Bronchial epithelial cell (primary cell): ENCODE measurements at regions not wholly inside any gene's neighbourhood (a gene's known extent, or its start where the extent isn't known, plus 50 kb on each side); places are given as distances from the start of the nearest gene placed in this dataset.

Experiments used
- DNase-seq: peaks from one replicate; pipeline ENCODE4 v3.0.0-alpha.2; 2010; ENCODE audit warnings: low read depth
- FAIRE-seq: peaks from 2 replicates; lab custom pipeline; 2011; peaks lifted over from hg19 to GRCh38; lab: Jason Lieb, UNC
- H3K27me3 ChIP-seq: 2 replicates; pipeline ENCODE4 v1.5.1; 2011; ENCODE audit warnings: low read length; ENCODE audit not compliant: control insufficient read depth, insufficient read depth
- H3K36me3 ChIP-seq: 2 replicates; pipeline ENCODE4 v1.5.1; 2011; ENCODE audit warnings: low read length; ENCODE audit not compliant: control insufficient read depth, insufficient read depth
- H3K4me3 ChIP-seq: 2 replicates; pipeline ENCODE4 v1.5.1; 2011; ENCODE audit warnings: mild to moderate bottlenecking, low read depth, low read length, control low read depth
- TF ChIP-seq, protein P1 (sequence below): IDR thresholded peaks from 2 replicates; pipeline ENCODE4 v1.5.1; 2011; ENCODE audit warnings: mild to moderate bottlenecking, moderate library complexity, low read length, control low read depth, inconsistent platforms; ENCODE audit not compliant: insufficient read depth, severe bottlenecking

DNA sequence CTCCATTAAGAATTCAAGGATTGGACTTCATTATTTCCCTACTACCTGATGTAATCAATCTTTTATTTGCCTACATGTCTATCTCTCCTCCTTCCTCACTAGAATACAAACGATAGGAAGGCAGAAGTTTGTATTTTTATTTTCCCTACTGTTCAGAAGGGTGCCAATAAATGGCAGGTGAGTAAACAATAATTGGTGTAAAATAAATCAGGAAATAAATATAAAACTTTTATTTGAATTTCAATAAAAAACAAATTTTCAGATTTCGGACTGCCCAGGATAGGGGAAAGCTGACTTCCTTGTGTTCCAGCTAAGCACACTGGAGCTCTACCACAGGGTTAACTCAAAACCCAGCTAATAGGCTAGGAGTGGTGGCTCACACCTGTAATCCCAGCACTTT, 636.3 kb upstream of the BCHE start:
- H3K27me3 ChIP-seq, result no peaks in the 10 kb centered on the region
- no peaks in the 10 kb centered on the region for H3K36me3 ChIP-seq
- DNase-seq (no peak), FAIRE-seq (no peak)
- TF ChIP-seq, protein P1, sequence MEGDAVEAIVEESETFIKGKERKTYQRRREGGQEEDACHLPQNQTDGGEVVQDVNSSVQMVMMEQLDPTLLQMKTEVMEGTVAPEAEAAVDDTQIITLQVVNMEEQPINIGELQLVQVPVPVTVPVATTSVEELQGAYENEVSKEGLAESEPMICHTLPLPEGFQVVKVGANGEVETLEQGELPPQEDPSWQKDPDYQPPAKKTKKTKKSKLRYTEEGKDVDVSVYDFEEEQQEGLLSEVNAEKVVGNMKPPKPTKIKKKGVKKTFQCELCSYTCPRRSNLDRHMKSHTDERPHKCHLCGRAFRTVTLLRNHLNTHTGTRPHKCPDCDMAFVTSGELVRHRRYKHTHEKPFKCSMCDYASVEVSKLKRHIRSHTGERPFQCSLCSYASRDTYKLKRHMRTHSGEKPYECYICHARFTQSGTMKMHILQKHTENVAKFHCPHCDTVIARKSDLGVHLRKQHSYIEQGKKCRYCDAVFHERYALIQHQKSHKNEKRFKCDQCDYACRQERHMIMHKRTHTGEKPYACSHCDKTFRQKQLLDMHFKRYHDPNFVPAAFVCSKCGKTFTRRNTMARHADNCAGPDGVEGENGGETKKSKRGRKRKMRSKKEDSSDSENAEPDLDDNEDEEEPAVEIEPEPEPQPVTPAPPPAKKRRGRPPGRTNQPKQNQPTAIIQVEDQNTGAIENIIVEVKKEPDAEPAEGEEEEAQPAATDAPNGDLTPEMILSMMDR, result no peak
- no peak overlapping the region for H3K4me3 ChIP-seq

DNA sequence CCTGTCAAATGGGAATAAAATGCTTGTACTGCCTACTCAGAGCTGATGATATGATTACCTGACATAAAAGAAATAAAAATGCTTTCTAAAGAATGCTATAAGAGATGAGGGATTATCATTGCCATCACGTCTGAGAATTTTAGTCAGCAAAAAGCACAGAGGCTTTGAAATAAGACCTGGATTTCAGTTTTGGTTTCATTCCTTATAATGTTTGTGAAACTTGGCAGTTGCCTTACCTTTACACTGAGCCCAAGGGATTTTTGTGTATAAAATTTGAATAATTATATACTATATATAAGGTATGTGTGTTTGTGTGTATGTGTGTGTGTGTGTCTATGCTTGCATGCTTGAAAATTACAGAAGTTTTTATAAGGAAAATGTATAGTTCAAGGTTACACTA, 634.8 kb upstream of the BCHE start:
- DNase-seq (no peak), FAIRE-seq (no peak)
- Histone ChIP-seq H3K4me3 (no peak overlapping the region), H3K27me3 (no peaks in the 10 kb centered on the region), H3K36me3 (no peaks in the 10 kb centered on the region)
- TF ChIP-seq, protein P1, result no peak

DNA sequence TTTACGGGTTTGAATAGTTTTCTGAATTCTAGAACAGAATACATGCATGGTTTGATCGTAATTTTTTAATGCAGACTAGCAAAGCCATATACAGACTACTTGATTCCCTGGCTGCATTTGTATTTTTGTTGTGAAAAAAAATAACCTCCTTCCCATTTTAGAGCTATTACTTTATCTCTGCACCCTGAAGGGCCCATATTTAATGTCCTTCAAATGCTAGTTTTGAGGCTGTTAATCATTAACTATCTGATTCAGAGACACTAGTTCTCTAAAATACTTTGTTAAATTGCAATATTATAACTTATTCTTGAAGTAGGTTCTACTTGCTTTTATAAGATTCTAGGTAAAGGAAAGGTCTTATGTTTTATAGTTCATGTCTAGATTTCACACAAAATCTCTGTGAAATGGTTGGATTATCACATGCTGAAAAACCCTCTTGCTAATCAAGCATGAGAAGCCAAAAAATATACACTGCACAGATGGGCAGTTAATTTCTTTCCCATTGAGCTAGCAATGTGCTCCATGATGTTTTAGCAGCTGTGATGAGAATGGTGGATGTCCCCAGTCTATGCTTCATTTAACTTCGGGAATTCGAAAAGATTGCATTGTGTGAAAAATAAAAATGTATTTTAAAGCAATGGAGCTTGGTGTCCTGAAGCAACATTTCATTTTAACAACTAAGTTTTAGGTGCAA, 634.0 kb upstream of the BCHE start:
- TF ChIP-seq, protein P1, result no peak
- FAIRE-seq (no peak), DNase-seq (no peak)
- Histone ChIP-seq H3K36me3 (no peaks in the 10 kb centered on the region), H3K27me3 (no peaks in the 10 kb centered on the region), H3K4me3 (no peak overlapping the region)

DNA sequence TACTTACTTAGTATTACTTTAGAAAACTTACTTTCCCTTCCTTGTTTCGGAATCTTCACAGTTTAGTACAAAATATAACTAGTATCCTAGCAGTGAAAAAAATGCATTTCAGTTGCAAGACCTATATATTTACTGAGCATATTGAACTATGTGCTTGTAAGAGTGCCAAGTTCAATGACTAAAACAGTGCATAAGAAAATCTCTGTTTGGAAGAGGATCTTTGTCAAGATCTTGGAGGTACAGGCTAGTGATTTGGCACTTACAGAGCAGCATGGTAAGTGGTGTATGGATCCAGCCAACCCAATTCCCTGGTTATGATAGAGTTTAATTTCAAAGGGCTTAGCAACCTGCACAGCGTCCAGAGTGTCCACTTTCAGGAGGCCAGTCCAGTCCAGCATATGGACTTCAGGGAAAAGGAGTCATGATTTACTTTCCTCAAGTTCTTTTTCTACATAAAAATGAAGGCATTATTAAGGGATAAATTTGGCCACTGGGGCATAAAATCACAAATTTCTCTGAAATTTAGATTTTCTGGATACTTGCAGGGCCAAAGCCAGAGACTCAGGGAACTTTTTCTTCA, 625.8 kb upstream of the BCHE start:
- no peaks in the 10 kb centered on the region for H3K36me3 ChIP-seq
- TF ChIP-seq, protein P1, result no peak
- H3K4me3 ChIP-seq, result no peak overlapping the region
- DNase-seq (no peak), FAIRE-seq (no peak)
- no peaks in the 10 kb centered on the region for H3K27me3 ChIP-seq

DNA sequence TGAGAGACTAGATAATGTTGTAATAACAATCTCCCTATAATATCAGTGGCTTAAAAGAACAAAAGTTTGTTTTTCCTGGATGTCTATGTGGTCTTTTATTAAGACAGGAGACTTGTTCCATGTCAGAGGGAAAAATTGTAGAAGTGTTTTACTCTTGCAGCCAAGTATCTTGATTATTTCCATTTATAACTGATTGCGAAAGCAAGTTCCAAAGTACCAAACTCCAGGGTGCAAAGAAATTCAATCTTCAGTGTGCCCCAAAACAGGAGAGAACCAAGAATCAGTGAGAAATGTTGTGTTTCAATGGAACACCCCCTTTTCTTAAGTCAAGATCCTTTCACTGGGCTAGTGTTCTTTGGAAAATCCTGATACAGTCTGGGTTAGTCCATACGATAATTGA, 624.4 kb upstream of the BCHE start:
- TF ChIP-seq, protein P1, result no peak
- Histone ChIP-seq H3K36me3 (no peaks in the 10 kb centered on the region), H3K4me3 (no peak overlapping the region), H3K27me3 (no peaks in the 10 kb centered on the region)
- FAIRE-seq (no peak), DNase-seq (no peak)
